RPMI8226 (cell line): ENCODE measurements at regions not wholly inside any gene's neighbourhood (a gene's known extent, or its start where the extent isn't known, plus 50 kb on each side); places are given as distances from the start of the nearest gene placed in this dataset.
A peak's percentile ranks its signal among the peaks of the same experiment; 100 is the strongest.

Experiments
- DNase-seq: peaks from one replicate; pipeline ENCODE4 v3.0.0-alpha.2; 2015

DNA sequence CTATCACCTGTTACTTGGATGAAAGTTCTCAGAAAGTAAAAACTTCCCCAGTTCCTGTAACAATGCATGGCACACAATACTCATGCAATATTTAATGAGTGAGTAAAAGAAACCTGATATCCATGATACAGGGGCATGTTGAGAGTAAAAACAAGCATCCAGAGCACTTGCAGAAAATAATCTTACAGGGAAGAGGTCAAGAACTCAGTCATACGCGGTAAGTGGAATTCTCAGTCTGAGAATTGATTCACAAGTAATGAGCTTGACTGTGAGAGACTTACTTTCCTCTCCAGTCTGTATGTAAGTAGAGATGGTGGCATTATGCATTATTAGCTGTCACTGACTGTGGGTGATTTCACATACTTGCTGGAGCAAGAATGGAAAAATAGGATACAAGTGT, 976.9 kb downstream of the BRINP3 start:
- DNase-seq: no peak

GRCh38 chr1:189510827-189511226, 966.8 kb downstream of the BRINP3 start:
- no peak for DNase-seq

DNA sequence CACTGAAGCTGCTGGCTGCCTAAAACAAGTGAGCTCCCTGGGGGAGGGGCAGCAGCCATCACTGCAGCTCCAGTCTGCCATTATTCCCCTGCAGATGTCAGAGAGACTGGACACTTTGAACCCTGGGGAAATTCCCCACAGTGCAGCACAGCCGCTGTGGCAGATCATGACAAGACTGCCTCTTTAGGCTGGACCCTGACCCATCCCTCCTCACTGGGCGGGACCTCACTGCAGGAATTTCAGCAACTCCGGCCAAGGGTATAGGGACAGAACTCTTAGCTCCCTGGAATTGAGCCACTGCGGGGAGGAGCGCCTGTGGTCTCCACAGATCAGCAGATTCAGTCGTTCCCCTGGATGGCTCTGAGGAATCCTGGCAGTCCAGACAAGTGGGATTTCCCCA, 964.6 kb downstream of the BRINP3 start:
- no peak for DNase-seq

- no peak for DNase-seq
These were observed 955.2 kb downstream of the BRINP3 start for GRCh38 chr1:189522441-189522840.

DNA sequence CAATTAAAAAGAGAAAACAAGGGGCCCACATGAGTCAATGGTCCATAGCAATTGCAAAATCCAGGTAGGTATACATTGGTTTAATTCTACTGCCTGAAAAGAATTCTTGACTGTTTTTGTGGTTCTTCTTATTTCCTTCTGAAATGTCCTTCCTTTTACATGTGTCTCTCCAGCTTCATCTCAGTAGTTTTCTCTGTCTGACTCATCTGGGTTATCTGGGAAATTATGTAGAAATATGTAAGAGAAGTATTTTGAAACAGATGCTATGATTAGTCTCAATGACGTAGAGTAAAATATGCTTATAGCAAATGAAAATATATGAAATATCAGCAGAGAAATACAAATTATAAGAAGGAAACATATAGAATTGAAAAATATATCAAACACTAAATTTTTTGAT, 953.2 kb downstream of the BRINP3 start:
- no peak for DNase-seq

DNA sequence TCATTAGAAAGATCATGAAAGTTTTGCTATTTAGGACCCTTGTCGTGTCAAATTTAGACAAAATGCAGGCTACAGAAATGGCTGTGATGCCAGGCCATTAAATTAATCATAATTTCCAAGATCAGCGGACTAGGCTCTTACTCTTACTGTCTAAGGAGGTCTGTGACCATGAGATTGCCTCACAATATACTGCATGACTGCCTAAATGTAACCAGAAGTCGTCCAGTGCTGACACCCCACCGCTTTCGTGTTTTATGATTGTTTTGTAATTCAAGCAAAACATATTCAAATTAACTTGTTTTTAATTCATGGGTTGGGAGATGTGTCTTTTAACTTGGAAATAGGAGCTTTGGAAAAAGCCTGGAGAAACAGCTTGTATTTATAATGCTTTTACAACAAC, 947.5 kb downstream of the BRINP3 start:
- no peak for DNase-seq

GRCh38 chr1:189538271-189538670, 939.4 kb downstream of the BRINP3 start:
- DNase-seq: no peak

DNA sequence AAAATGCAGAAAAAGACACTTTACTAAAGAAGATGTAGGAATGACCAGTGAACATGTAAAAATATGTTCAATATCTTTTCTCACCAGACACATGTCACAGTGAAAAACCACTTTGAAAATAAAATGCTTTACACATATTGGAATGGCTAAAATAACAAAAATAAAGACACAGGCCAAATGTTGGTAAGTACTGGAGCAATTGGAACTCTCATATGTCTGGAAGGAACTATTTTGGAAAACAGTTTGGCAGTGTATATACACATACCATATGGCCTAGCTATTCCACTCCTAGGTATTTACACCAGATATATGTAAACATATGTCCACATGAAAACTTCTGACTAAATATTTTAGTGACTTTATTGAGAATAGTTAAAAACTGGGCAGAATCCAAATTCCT, 927.2 kb downstream of the BRINP3 start:
- DNase-seq: no peak

DNA sequence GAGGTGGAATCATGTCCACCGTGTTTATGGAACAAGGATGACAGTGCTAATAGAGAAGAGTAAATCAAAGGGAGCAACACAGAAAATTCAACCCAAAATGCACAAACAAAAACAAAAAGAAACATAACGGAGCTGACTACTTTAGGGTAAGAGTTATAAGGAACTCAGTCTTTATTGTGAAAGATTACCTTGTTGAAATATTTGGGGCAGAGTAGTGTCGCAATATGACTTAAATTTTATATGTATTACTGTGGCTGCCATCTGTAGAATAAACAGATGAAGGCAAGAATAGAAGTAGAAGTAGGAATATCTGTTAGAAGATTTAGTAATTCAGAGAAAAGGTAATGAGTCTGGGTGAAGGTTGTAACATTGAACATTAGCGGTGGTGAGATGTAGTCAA, 913.9 kb downstream of the BRINP3 start:
- no peak for DNase-seq

DNA sequence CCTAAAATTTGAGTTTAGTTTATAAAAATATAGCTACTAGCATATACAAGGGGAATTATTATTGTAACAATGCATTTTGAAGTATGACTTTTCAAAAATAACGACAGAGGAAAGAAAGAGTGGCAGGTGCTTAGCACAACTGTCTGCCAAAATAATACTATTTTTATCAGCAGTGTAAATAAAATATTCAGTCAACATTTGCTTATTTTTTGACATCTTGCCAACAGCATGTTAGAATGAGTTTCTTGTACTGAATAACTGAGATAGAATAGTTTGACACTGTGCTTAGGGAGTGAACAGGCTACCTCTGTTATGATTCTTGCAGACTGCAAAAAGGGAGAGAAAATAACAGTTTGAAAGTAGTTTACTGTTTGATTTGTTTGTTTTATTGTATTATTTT, 909.8 kb downstream of the BRINP3 start:
- DNase-seq: no peak

DNA sequence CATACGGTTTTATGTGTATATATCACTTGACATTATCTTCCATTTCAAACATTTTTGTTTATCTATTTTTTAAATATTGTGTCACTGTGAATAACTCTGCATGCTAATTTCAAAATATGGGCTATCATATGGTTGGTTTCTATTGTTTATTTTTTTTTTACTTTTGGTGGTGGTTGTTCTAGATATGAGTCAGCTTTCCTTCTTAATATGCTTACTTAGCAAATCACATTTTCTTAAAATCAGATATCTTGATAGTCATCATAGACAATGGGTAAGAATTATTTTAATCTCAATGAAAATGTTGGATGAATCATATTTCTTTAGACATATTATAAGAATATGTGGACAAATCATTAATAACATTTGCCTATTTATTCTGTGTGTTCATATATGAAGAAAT, 881.5 kb downstream of the BRINP3 start:
- DNase-seq: no peak

DNA sequence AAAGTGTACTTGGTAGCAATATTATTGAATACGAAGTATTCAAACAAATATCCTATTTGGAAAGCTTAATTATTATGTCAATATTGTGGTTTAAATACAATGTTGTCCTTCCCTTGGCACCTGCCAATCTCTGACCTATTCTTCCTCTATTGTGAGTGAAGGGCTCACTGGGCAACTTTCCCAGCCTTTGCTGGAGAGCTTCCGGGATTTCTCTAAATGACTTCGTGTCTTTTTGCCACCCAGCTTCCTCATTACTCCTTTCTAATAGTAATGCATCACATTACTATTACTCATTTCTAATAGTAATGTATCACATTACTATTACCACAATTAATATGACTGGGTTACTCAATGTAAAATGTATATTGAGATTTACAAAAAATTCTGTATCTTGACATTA, 880.6 kb downstream of the BRINP3 start:
- peak; percentile 24 for DNase-seq

- DNase-seq: no peak
These were observed 872.4 kb downstream of the BRINP3 start for GRCh38 chr1:189605226-189605625.

DNA sequence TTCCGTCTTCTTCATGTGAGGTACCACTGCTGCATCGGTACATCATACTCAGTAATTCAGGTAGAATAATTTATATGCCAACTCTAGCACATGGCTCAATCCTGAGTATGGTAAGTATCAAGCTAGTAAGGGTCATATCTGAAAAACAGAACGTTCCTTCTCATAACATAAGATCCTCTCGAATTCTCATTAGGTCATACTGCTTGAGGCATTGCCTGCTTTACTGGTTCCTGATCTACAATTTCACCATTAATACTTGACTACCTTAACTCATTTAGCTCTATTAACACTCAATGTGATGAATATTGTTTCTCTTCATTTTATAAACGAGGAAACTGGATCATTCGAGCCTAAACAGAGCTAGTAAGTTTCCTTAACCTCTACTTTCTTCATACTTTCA, 871.6 kb downstream of the BRINP3 start:
- DNase-seq: no peak

- no peak for DNase-seq
These were observed 870.7 kb downstream of the BRINP3 start for GRCh38 chr1:189606795-189607476.

GRCh38 chr1:189607477-189608096, 870.1 kb downstream of the BRINP3 start:
- DNase-seq: no peak

DNA sequence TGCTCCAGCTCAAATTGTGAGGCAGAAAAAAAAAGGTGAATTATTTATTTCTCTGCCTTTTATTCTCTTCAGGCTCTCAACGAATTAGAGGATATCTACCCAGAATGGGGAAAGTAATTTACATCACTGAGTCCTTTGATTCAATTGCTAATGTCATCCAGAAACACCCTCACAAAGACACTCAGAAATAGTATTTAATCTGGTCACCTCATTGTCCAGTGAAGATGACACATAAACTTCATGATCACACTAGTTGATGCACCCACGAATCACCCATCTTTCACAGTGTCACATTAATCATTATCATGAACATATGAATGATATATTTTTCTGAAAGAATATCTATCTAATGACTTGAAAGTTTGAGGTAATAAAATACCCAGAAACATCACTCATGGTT, 868.5 kb downstream of the BRINP3 start:
- DNase-seq: no peak

GRCh38 chr1:189616893-189617292, 860.8 kb downstream of the BRINP3 start:
- no peak for DNase-seq

DNA sequence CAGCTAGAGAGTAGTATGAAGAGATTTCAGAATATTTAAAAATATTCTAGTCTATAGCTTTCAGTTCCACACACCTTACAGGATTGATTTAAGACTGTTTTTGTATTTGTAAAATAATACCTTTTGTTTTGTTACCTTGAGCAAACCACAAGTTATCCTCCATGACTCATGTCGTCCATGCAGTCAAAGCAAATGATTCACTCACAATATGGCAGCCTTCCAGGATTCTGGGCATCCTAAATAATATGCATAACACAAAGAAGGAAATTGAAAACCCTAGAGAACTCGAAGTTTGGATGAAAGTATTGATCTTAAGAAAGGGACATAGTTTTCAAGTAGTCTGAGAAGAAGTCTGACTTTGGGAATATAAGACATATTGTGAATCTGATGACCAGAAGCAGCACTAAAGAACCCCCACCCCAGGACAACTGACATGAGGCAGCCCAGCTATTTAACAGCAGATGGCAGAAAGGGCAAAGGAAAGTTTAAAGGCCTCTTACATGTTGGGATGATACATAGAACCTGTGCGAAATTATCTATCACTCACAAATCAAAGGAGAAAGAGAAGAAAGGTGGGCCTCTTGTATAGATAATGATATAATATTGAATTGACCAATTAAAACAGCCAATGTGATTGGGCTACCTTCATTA, 857.9 kb downstream of the BRINP3 start:
- no peak for DNase-seq

DNA sequence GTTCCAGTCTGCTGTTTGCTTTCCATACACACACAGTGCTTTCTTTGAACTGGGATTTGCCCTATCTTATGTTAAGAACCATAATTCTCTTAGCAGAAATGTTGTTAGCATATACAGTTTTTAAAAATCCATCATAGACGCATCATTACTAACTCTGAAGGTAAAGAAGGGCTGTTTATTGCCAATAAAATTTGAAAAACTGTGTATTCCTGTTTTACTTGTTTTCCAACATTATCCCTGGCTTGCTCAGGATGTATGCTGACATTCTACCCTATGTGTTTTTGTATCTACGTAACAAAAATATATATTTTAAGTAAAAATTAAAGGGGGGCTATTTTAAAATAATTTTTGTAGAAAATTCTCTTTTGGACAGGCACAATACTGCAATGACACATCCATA, 857.2 kb downstream of the BRINP3 start:
- no peak for DNase-seq

DNA sequence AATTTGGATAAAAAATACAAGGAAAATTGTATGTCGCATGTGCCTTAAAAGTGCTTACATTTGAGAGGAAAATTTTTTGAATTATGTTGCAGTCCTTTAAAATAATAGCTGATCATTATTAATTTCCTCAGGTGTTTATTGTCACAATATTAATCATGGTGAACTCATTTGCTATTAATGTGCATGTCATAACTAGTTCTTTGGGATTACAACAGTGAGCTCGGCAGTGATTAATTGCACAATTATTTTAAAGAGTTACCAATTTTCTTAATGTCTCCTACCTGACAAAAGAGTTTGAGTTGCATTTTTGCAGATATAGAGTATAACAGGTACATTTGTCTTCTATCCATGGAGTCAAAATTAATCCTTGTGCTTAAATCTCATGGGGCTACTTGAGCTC, 854.3 kb downstream of the BRINP3 start:
- no peak for DNase-seq

GRCh38 chr1:189627427-189627826, 850.2 kb downstream of the BRINP3 start:
- no peak for DNase-seq

DNA sequence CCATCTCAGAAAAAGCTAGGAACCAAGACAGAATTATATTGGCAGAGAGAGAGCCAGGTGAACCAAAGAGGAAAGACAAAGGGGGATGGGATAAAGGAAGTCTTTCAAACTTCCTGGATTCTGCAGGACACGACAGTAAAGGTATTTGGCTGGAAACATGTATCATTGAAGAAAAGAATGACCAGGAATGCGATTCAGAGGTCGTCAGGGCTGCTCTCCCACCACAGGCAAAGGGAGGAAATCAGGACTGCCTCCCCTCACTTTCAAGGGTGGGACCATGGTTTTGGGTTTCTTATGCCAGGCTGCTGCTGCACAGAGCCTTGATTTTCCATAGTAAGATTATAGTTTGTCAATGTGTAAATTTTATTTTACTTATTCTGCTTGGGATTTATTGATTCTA, 848.8 kb downstream of the BRINP3 start:
- DNase-seq: no peak

DNA sequence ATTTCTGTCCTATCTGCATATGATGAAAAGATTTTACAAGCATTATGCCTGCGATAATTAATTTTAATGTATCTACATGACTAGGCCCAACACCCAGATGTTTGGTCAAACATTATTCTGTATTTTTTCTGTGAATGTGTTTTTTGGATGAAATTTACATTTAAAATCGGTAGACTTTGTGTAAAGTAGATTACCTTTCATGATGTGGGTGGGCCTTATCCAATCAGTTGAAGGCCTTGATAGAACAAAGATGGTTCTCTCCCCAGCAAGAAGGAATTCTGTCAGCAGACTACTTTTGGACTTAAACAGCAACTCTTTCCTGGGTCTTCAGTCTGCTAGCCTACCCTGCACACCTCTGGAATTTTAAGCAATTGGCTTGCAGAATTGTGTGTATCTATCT, 844.0 kb downstream of the BRINP3 start:
- DNase-seq: no peak

GRCh38 chr1:189637041-189637440, 840.6 kb downstream of the BRINP3 start:
- no peak for DNase-seq
